B cell (primary cell): ENCODE measurements at regions not wholly inside any gene's neighbourhood (a gene's known extent, or its start where the extent isn't known, plus 50 kb on each side); places are given as distances from the start of the nearest gene placed in this dataset.

ENCODE experiments used
- EZH2 ChIP-seq: IDR thresholded peaks from 2 replicates; pipeline ENCODE4 v1.6.1; 2012; ENCODE audit warnings: borderline replicate concordance, low read depth, mild to moderate bottlenecking, moderate library complexity, low read length; ENCODE audit not compliant: insufficient read depth, poor library complexity, severe bottlenecking
- TF ChIP-seq, protein P1 (sequence below): fragments of 200-600 bp; IDR thresholded peaks from one replicate; pipeline ENCODE4 v1.8.0; 2022; ENCODE audit warnings: antibody characterized with exemption, mild to moderate bottlenecking

DNA sequence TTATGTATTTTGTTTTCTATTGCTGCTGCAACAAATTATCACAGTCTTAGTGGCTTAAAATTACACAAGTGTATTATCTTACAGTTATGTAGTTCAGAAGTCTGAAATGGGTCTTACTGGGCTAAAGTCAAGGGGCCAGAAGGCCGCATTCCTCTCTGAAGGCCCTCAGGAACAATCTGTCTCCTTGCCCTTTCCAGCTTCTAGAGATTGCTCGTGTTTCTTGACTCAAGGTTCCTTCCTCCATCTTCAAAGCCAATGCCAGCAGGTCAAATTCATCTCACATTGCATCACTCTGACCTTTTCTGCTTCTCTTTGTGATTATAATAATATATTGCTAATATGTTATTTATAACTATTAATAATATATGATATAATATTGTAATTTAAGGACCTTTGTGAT, 97.1 kb downstream of the DIRAS3 start:
- TF ChIP-seq, protein P1, sequence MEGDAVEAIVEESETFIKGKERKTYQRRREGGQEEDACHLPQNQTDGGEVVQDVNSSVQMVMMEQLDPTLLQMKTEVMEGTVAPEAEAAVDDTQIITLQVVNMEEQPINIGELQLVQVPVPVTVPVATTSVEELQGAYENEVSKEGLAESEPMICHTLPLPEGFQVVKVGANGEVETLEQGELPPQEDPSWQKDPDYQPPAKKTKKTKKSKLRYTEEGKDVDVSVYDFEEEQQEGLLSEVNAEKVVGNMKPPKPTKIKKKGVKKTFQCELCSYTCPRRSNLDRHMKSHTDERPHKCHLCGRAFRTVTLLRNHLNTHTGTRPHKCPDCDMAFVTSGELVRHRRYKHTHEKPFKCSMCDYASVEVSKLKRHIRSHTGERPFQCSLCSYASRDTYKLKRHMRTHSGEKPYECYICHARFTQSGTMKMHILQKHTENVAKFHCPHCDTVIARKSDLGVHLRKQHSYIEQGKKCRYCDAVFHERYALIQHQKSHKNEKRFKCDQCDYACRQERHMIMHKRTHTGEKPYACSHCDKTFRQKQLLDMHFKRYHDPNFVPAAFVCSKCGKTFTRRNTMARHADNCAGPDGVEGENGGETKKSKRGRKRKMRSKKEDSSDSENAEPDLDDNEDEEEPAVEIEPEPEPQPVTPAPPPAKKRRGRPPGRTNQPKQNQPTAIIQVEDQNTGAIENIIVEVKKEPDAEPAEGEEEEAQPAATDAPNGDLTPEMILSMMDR: no peak
- TF ChIP-seq EZH2: no peak
